ENCODE measurements at regions not wholly inside any gene's neighbourhood (a gene's known extent, or its start where the extent isn't known, plus 50 kb on each side); places are given as distances from the start of the nearest gene placed in this dataset.
A peak's percentile ranks its signal among the peaks of the same experiment; 100 is the strongest.

- no peak for TF ChIP-seq CTCF (IDR thresholded peaks at IDR 0.05; ENCODE audit: insufficient read depth, low read length)
- DNase-seq (ENCODE audit: low read depth), result no peak
- no peak overlapping the region for H3K4me3 ChIP-seq (ENCODE audit: low read depth, low read length)
Observed at GRCh38 chr2:14749884-14750283, 117.4 kb downstream of the LRATD1 start.

- DNase-seq (ENCODE audit: low read depth), result no peak
- no peak for TF ChIP-seq CTCF (IDR thresholded peaks at IDR 0.05; ENCODE audit: insufficient read depth, low read length)
- no peak overlapping the region for H3K4me3 ChIP-seq (ENCODE audit: low read depth, low read length)
Observed at GRCh38 chr2:14750433-14750832, 117.9 kb downstream of the LRATD1 start.

GRCh38 chr2:14751581-14751980, 119.1 kb downstream of the LRATD1 start:
- DNase-seq (ENCODE audit: low read depth), result no peak

GRCh38 chr2:14752295-14752694, 119.8 kb downstream of the LRATD1 start:
- no peak overlapping the region for H3K4me3 ChIP-seq (ENCODE audit: low read depth, low read length)
- no peak for DNase-seq (ENCODE audit: low read depth)
- no peak for TF ChIP-seq CTCF (IDR thresholded peaks at IDR 0.05; ENCODE audit: insufficient read depth, low read length)

More at GRCh38 chr2:14751581-14751980, 119.1 kb downstream of the LRATD1 start:
- TF ChIP-seq CTCF (IDR thresholded peaks at IDR 0.05; ENCODE audit: insufficient read depth, low read length), result no peak
- H3K4me3 ChIP-seq (ENCODE audit: low read depth, low read length), result no peak overlapping the region

GRCh38 chr2:14756122-14756541, 123.6 kb downstream of the LRATD1 start:
- DNase-seq (ENCODE audit: low read depth), result no peak
- H3K4me3 ChIP-seq (ENCODE audit: low read depth, low read length), result no peak overlapping the region

GRCh38 chr2:14756981-14757657, 124.6 kb downstream of the LRATD1 start:
- peak; percentile 1 for DNase-seq (ENCODE audit: low read depth)
- no peak for TF ChIP-seq CTCF (IDR thresholded peaks at IDR 0.05; ENCODE audit: insufficient read depth, low read length)
- H3K4me3 ChIP-seq (ENCODE audit: low read depth, low read length), result no peak overlapping the region

More at GRCh38 chr2:14756122-14756541, 123.6 kb downstream of the LRATD1 start:
- no peak for TF ChIP-seq CTCF (IDR thresholded peaks at IDR 0.05; ENCODE audit: insufficient read depth, low read length)

- no peak for TF ChIP-seq CTCF (IDR thresholded peaks at IDR 0.05; ENCODE audit: insufficient read depth, low read length)
- no peak overlapping the region for H3K4me3 ChIP-seq (ENCODE audit: low read depth, low read length)
- DNase-seq (ENCODE audit: low read depth), result no peak
Observed at GRCh38 chr2:14759082-14759481, 126.6 kb downstream of the LRATD1 start.

All from fibroblast of the aortic adventitia (primary cell).